Natural killer cell (primary cell): ENCODE measurements at regions not wholly inside any gene's neighbourhood (a gene's known extent, or its start where the extent isn't known, plus 50 kb on each side); places are given as distances from the start of the nearest gene placed in this dataset.

Source experiments
- ATAC-seq, 3 donors: fragments of 150-1000 bp in 2 of 3; fragments of 200-7000 bp in 1 of 3; cut with Tn5 transposase; 1 replicate in 1 of 3; 2 replicates in 2 of 3; pipeline ENCODE4 v1.10.0; 2021; ENCODE audit warnings: mild to moderate bottlenecking in 2 of 3, moderate library complexity in 2 of 3
- DNase-seq, 2 donors: peaks; one replicate each; pipeline versions ENCODE4 v3.0.0 to v3.0.0-alpha.2; 2013 to 2021; ENCODE audit warnings: mixed read lengths in 1 of 2
- H3K27ac ChIP-seq: one replicate; pipeline ENCODE4 v1.5.1; 2013; ENCODE audit warnings: mild to moderate bottlenecking, low read length
- H3K27me3 ChIP-seq: one replicate; pipeline ENCODE4 v1.6.1; 2013; ENCODE audit warnings: low read length; ENCODE audit not compliant: control insufficient read depth, insufficient read depth
- H3K36me3 ChIP-seq: one replicate; pipeline ENCODE4 v1.6.1; 2013; ENCODE audit warnings: low read length; ENCODE audit not compliant: control insufficient read depth, insufficient read depth
- H3K4me1 ChIP-seq: one replicate; pipeline ENCODE4 v1.6.1; 2013; ENCODE audit warnings: low read length; ENCODE audit not compliant: control insufficient read depth, insufficient read depth
- H3K4me3 ChIP-seq: one replicate; pipeline ENCODE4 v1.5.1; 2013; ENCODE audit warnings: low read length
- H3K9me3 ChIP-seq: one replicate; pipeline ENCODE4 v1.6.1; 2013; ENCODE audit warnings: low read length; ENCODE audit not compliant: control insufficient read depth, insufficient read depth
- H3K27ac Mint-ChIP-seq, 2 donors: one replicate each; pipeline ENCODE4 v1.8.0; 2022; ENCODE audit warnings: mild to moderate bottlenecking in 2 of 2, mixed read lengths in 2 of 2, moderate library complexity in 1 of 2
- H3K27me3 Mint-ChIP-seq, 2 donors: one replicate each; pipeline ENCODE4 v1.8.0; 2022; ENCODE audit warnings: low read depth in 2 of 2, mixed read lengths in 2 of 2
- H3K36me3 Mint-ChIP-seq: one replicate; pipeline ENCODE4 v1.8.0; 2022; ENCODE audit warnings: mixed read lengths
- H3K4me1 Mint-ChIP-seq, 2 donors: one replicate each; pipeline ENCODE4 v1.8.0; 2022; ENCODE audit warnings: mixed read lengths in 2 of 2
- H3K4me3 Mint-ChIP-seq: one replicate; pipeline ENCODE4 v1.8.0; 2022; ENCODE audit warnings: mild to moderate bottlenecking, moderate library complexity, mixed read lengths
- H3K9me3 Mint-ChIP-seq, 2 donors: one replicate each; pipeline ENCODE4 v1.8.0; 2022; ENCODE audit warnings: mixed read lengths in 2 of 2
- CTCF ChIP-seq: fragments of 200-600 bp; IDR thresholded peaks from one replicate; pipeline ENCODE4 v1.8.0; 2022; ENCODE audit warnings: antibody characterized with exemption
- WGBS: methylation state at CpG from one replicate; pipeline ENCODE4 v1.1.7; 2013; ENCODE audit warnings: missing lambda C conversion rate; ENCODE audit not compliant: insufficient coverage; 5-methylcytosine and 5-hydroxymethylcytosine counted together
- intact Hi-C: fragments of 100-400 bp; cut with micrococcal nuclease; formaldehyde crosslinking; loops from one replicate; pipeline ENCODE4 v1.14.2; 2022

- intact Hi-C loops: no loop called here
- Histone ChIP-seq H3K27me3 (no peaks in the 10 kb centered on the region), H3K4me1 (no peaks in the 10 kb centered on the region), H3K27ac (no peak overlapping the region), H3K9me3 (no peaks in the 10 kb centered on the region), H3K36me3 (no peaks in the 10 kb centered on the region), H3K4me3 (no peak overlapping the region)
- Mint-ChIP-seq H3K36me3 (no peaks in the 10 kb centered on the region), H3K27ac (no peak overlapping the region), H3K4me1 (peaks cover 7 to 8% of the 10 kb centered on the region in 2 donors), H3K9me3 (peaks cover 7 to 9% of the 10 kb centered on the region in 2 donors), H3K4me3 (no peak overlapping the region), H3K27me3 (no peaks in the 10 kb centered on the region)
- no peak for TF ChIP-seq CTCF
- DNase-seq (no peak), ATAC-seq (no peak)
- 75% methylated on average over 1 of the region's 3 CpGs for WGBS
Observed at GRCh38 chr3:117308353-117308752, 598.8 kb downstream of the TUSC7 start.

DNA sequence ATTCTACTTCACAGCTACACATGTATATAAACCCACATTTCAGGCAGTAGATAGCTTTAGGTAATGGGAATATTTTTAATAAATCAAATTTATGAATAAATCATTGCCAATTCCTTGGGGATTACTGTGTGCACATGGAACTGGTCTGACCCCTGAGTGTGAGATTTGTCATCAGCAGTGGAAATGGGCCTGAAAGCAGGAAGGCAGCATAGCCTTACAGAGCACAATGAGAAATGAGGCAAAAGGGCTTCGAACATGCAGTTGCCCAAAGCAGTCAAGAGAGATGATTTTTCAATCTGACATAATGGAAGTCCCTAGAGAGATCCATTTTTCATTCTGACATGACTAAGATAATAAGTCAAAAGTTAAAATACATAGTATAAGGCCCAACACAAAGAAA is 599.2 kb downstream of the TUSC7 start:
- H3K27ac ChIP-seq: no peak overlapping the region
- no peak overlapping the region for H3K27ac Mint-ChIP-seq
- DNase-seq (no peak), ATAC-seq (no peak)
- no peak overlapping the region for H3K4me3 Mint-ChIP-seq
- H3K4me3 ChIP-seq: no peak overlapping the region
- TF ChIP-seq CTCF: no peak
- intact Hi-C loops: no loop called here
- H3K9me3 ChIP-seq: no peaks in the 10 kb centered on the region
- no peaks in the 10 kb centered on the region for H3K36me3 ChIP-seq
- no peaks in the 10 kb centered on the region for H3K27me3 Mint-ChIP-seq
- 95% methylated on average over 1 of the region's 1 CpG for WGBS
- no peaks in the 10 kb centered on the region for H3K4me1 ChIP-seq
- no peaks in the 10 kb centered on the region for H3K36me3 Mint-ChIP-seq
- peaks cover 7 to 8% of the 10 kb centered on the region in 2 donors for H3K4me1 Mint-ChIP-seq
- no peaks in the 10 kb centered on the region for H3K27me3 ChIP-seq
- peaks cover 7 to 9% of the 10 kb centered on the region in 2 donors for H3K9me3 Mint-ChIP-seq

- Histone ChIP-seq H3K9me3 (no peaks in the 10 kb centered on the region), H3K27me3 (no peaks in the 10 kb centered on the region), H3K4me1 (no peaks in the 10 kb centered on the region), H3K27ac (no peak overlapping the region), H3K36me3 (no peaks in the 10 kb centered on the region), H3K4me3 (no peak overlapping the region)
- peaks cover 9 to 10% of the 10 kb centered on the region in 2 donors for H3K9me3 Mint-ChIP-seq
- no peak overlapping the region for H3K4me3 Mint-ChIP-seq
- intact Hi-C loops: no loop called here
- no peaks in the 10 kb centered on the region for H3K27me3 Mint-ChIP-seq
- 20% methylated on average over 1 of the region's 1 CpG for WGBS
- no peaks in the 10 kb centered on the region for H3K36me3 Mint-ChIP-seq
- H3K4me1 Mint-ChIP-seq: peaks cover 7 to 8% of the 10 kb centered on the region in 2 donors
- no peak for DNase-seq
- H3K27ac Mint-ChIP-seq: no peak overlapping the region
- no peak for TF ChIP-seq CTCF
- no peak for ATAC-seq
Observed at GRCh38 chr3:117310536-117310935, 601.0 kb downstream of the TUSC7 start.

- no peak overlapping the region for H3K27ac Mint-ChIP-seq
- ATAC-seq (no peak), DNase-seq (no peak)
- Histone ChIP-seq H3K9me3 (no peaks in the 10 kb centered on the region), H3K27ac (no peak overlapping the region), H3K36me3 (no peaks in the 10 kb centered on the region), H3K27me3 (no peaks in the 10 kb centered on the region), H3K4me1 (no peaks in the 10 kb centered on the region), H3K4me3 (no peak overlapping the region)
- H3K36me3 Mint-ChIP-seq: no peaks in the 10 kb centered on the region
- WGBS: 84% methylated on average over 2 of the region's 2 CpGs
- H3K9me3 Mint-ChIP-seq: peaks cover 9 to 14% of the 10 kb centered on the region in 2 donors
- H3K4me3 Mint-ChIP-seq: no peak overlapping the region
- intact Hi-C loops: no loop called here
- TF ChIP-seq CTCF: no peak
- H3K27me3 Mint-ChIP-seq: no peaks in the 10 kb centered on the region
- H3K4me1 Mint-ChIP-seq: no peaks in the 10 kb centered on the region
Observed at GRCh38 chr3:117314441-117315150, 605.0 kb downstream of the TUSC7 start.
